ENCODE measurements at regions not wholly inside any gene's neighbourhood (a gene's known extent, or its start where the extent isn't known, plus 50 kb on each side); places are given as distances from the start of the nearest gene placed in this dataset.

- no peak overlapping the region for H3K4me3 ChIP-seq (ENCODE audit: low read depth, low read length)
- no peak for TF ChIP-seq CTCF (IDR thresholded peaks at IDR 0.05; ENCODE audit: low read depth, low read length, missing control alignments)
- DNase-seq (ENCODE audit: low read depth): no peak
Measured at GRCh38 chr3:164371681-164372080, 706.6 kb downstream of the SI start.

DNA sequence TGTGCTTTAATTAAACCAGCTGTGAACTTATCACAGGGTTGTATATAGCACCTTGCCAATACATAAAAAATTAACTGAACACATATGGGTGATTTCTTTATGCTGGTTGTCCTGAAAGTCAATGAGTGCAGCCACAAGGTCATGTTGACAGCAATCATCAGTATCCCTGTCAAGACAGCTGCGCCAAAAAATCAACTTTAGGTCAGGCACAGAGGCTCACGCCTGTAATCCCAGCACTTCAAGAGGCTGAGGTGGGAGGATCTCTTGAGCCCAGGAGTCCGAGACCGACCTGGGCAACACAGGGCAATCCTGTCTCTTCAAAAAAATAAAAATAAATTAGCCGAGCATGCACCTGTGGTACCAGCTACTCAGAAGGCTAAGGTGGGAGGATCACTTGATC, 707.3 kb downstream of the SI start:
- no peak for TF ChIP-seq CTCF (IDR thresholded peaks at IDR 0.05; ENCODE audit: low read depth, low read length, missing control alignments)
- no peak for DNase-seq (ENCODE audit: low read depth)
- H3K4me3 ChIP-seq (ENCODE audit: low read depth, low read length): no peak overlapping the region

DNA sequence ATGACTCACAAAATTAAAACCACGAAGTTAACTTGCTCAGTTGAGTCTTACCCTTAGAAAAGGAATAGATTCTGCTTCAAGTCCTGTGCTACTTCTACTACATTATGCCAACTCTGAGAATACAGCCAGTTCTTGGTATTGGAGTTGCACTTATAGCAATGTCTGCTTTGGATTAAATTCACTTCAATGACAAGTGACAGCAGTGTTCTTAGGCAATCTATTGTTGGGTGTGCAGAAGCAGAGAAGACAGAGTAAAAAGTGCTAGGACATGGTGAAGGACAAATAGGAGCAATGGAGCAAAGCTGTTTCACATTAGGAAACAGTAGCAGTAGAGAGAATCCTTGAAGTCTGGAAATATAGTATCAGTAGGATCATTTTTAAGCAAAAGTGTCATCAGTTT, 713.1 kb downstream of the SI start:
- no peak for TF ChIP-seq CTCF (IDR thresholded peaks at IDR 0.05; ENCODE audit: low read depth, low read length, missing control alignments)

DNA sequence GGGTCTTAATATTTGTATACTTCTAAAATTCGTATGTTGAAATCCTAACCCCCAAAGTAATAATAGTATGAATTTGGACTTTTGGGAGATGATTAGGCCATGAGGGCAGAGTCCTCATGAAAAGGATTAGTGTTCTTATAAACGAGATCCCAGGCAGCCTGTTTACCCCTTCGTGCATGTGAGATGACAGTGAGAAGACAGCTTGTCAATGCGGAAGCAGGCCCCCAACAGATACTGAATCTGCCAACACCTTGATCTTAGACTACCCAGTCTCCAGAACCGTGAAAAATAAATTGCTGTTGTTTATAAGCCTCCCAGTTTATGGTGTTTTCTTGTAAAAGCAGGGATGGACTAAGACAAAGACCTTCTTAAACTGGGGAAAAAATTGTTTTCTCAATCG, 714.2 kb downstream of the SI start:
- no peak for TF ChIP-seq CTCF (IDR thresholded peaks at IDR 0.05; ENCODE audit: low read depth, low read length, missing control alignments)
- DNase-seq (ENCODE audit: low read depth): no peak
- H3K4me3 ChIP-seq (ENCODE audit: low read depth, low read length): no peak overlapping the region

More for the DNA sequence above, 713.1 kb downstream of the SI start:
- H3K4me3 ChIP-seq (ENCODE audit: low read depth, low read length): no peak overlapping the region
- no peak for DNase-seq (ENCODE audit: low read depth)

DNA sequence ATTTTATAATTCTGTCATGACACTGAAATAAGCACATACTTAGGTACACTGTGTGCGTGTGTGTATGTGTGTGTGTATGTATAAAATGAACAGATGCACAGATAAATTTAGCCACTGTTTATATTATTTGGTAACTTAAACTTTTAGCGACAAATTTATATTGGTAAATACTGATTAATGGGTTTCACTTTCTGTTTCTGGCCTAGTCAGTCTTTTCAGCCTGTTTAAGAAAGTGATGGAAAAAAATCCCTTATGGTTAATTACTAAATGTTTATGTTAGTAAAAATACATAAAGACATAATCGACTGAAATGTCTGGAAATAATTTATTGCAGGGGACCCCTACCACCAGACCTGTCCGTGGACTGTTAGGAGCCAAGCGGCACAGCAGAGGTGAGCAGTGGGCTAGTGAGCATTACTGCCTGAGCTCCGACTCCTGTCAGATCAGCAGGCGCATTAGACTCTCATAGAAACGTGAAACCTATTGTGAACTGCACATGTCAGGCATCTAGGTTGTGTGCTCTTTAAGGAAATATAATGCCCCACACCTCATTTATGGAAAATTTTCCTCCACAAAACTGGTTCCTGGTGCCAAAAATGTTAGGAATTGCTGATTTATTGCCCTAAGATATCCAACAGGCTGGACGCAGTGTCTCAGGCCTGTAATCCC, 717.4 kb downstream of the SI start:
- DNase-seq (ENCODE audit: low read depth): no peak
- TF ChIP-seq CTCF (IDR thresholded peaks at IDR 0.05; ENCODE audit: low read depth, low read length, missing control alignments): no peak
- H3K4me3 ChIP-seq (ENCODE audit: low read depth, low read length): no peak overlapping the region

DNA sequence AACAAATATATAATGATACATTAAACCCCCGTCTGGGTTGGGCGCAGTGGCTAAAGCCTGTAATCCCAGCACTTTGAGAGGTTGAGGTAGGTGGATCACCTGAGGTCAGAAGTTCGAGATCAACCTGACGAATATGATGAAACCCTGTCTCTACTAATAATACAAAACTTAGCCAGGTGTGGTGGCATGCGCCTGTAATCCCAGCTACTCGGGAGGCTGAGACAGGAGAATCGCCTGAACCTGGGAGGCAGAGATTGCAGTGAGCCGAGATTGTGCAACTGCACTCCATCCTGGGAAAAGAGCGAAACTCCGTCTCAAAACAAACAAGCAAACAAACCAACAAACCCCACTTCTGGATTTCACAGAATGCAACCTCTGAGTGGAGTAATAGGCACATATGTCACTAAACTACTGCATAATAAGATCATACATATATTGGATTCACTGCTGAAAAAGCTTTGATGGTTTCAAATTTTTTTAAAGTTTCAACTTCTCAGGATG, 718.2 kb downstream of the SI start:
- no peak for DNase-seq (ENCODE audit: low read depth)
- TF ChIP-seq CTCF (IDR thresholded peaks at IDR 0.05; ENCODE audit: low read depth, low read length, missing control alignments): no peak
- no peak overlapping the region for H3K4me3 ChIP-seq (ENCODE audit: low read depth, low read length)

DNA sequence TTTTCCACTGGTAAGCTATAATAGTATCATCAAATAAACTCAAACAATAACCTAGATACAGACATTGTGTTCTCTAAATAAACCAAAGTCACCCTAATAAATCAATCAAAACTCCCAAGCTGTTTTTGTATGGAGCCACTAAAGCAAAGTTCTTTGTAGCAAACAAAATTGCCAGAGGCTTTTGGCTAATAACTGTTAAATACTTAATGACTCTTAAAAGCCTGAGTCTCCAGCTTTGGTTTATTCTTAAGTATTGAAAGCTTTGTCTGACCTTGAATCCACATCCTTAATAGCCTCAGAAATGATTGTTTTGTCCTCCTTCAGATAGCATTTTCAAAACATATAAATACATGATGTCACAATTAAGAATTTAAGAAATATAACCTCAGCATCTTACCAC, 725.3 kb downstream of the SI start:
- no peak for TF ChIP-seq CTCF (IDR thresholded peaks at IDR 0.05; ENCODE audit: low read depth, low read length, missing control alignments)
- H3K4me3 ChIP-seq (ENCODE audit: low read depth, low read length): no peak overlapping the region
- DNase-seq (ENCODE audit: low read depth): no peak

Measured in GM12864 (cell line).